EH (cell line): ENCODE measurements at regions not wholly inside any gene's neighbourhood (a gene's known extent, or its start where the extent isn't known, plus 50 kb on each side); places are given as distances from the start of the nearest gene placed in this dataset.
"Not testable (repeated sequence)": the region's sequence is repeated elsewhere in the genome, so short reads cannot be mapped to it uniquely, and the experiment has no call there.

Experiments used
- DNase-seq: peaks from one replicate; pipeline ENCODE4 v3.0.0-alpha.2; 2015; ENCODE audit warnings: low read depth

- DNase-seq = not testable (repeated sequence)
Observed at GRCh38 chr21:28008245-28008644, 984.4 kb downstream of the LTN1 start.

- not testable (repeated sequence) for DNase-seq
Observed at GRCh38 chr21:28003627-28004026, 989.0 kb downstream of the LTN1 start.

GRCh38 chr21:27996906-27997305, 995.8 kb downstream of the LTN1 start:
- peak; percentile 51 for DNase-seq

- DNase-seq = not testable (repeated sequence)
Observed at GRCh38 chr21:27984663-27985325, 1007.9 kb downstream of the LTN1 start.

GRCh38 chr21:27979446-27979845, 1012.6 kb upstream of the ADAMTS5 start:
- not testable (repeated sequence) for DNase-seq

GRCh38 chr21:27975514-27975913, 1008.6 kb upstream of the ADAMTS5 start:
- DNase-seq = no peak

- DNase-seq = not testable (repeated sequence)
Observed at GRCh38 chr21:27974152-27974551, 1007.3 kb upstream of the ADAMTS5 start.

GRCh38 chr21:27968240-27968639, 1001.4 kb upstream of the ADAMTS5 start:
- DNase-seq = not testable (repeated sequence)

GRCh38 chr21:27954543-27955165, 987.8 kb upstream of the ADAMTS5 start:
- peak; percentile 83 for DNase-seq

GRCh38 chr21:27953340-27954045, 986.6 kb upstream of the ADAMTS5 start:
- peak; percentile 2 for DNase-seq

- not testable (repeated sequence) for DNase-seq
Observed at GRCh38 chr21:27949093-27949492, 982.2 kb upstream of the ADAMTS5 start.

GRCh38 chr21:27930108-27930767, 963.4 kb upstream of the ADAMTS5 start:
- not testable (repeated sequence) for DNase-seq

GRCh38 chr21:27929179-27929578, 962.3 kb upstream of the ADAMTS5 start:
- peak; percentile 77 for DNase-seq

GRCh38 chr21:27928534-27929115, 961.7 kb upstream of the ADAMTS5 start:
- peak; percentile 91 for DNase-seq

- peak; percentile 36 for DNase-seq
Observed at GRCh38 chr21:27921421-27921820, 954.5 kb upstream of the ADAMTS5 start.

- peak; percentile 6 for DNase-seq
Observed at GRCh38 chr21:27917966-27918365, 951.1 kb upstream of the ADAMTS5 start.

- DNase-seq = peak; percentile 13
Observed at GRCh38 chr21:27916326-27916725, 949.4 kb upstream of the ADAMTS5 start.

- DNase-seq = not testable (repeated sequence)
Observed at GRCh38 chr21:27912133-27912532, 945.2 kb upstream of the ADAMTS5 start.

- DNase-seq = peak; percentile 41
Observed at GRCh38 chr21:27909487-27909886, 942.6 kb upstream of the ADAMTS5 start.

GRCh38 chr21:27908816-27909215, 941.9 kb upstream of the ADAMTS5 start:
- not testable (repeated sequence) for DNase-seq

- DNase-seq = not testable (repeated sequence)
Observed at GRCh38 chr21:27902904-27903303, 936.0 kb upstream of the ADAMTS5 start.

GRCh38 chr21:27893619-27894018, 926.7 kb upstream of the ADAMTS5 start:
- DNase-seq = peak; percentile 20
